ENCODE measurements at regions not wholly inside any gene's neighbourhood (a gene's known extent, or its start where the extent isn't known, plus 50 kb on each side); places are given as distances from the start of the nearest gene placed in this dataset.

DNA sequence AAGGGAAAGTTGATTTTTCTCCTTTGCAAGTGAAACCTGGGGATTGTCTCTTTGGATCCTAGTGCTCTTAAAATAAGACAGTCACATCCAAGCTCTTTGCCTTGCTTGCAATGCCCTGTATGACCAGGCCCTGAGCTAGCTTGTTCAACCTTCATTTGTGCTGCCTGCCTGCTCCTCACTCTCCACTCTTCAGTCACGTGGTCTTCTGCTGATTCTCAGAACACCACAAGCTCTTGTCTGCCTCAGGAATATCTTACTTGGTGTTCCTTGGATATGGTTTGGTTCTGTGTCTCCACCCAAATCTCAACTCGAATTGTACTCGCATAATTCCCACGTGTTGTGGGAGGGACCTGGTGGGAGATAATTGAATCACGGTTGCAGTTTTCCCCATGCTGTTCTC lies 318.7 kb downstream of the RMST start:
- H3K27me3 ChIP-seq (ENCODE audit: control insufficient read depth, insufficient read depth, low read length), result no peaks in the 10 kb centered on the region
- no peak for DNase-seq (ENCODE audit: low read depth, low spot score)
- no CpG with 5 or more reads among the region's 5 CpGs for WGBS (ENCODE audit: insufficient coverage, insufficient read length)
- no peaks in the 10 kb centered on the region for H3K9me3 ChIP-seq (ENCODE audit: control insufficient read depth, insufficient read depth, low read length)
- H3K36me3 ChIP-seq (ENCODE audit: control insufficient read depth, insufficient read depth, low read length), result 0 out of 2 replicates have a peak, but pooled peaks cover 3% of the 10 kb centered on the region
- no peak overlapping the region for H3K4me3 ChIP-seq (ENCODE audit: low read length)
- H3K27ac ChIP-seq (ENCODE audit: low read length), result no peak overlapping the region
- H3K4me1 ChIP-seq (ENCODE audit: control insufficient read depth, insufficient read depth, low read length), result no peaks in the 10 kb centered on the region

GRCh38 chr12:97784904-97785303 lies 322.3 kb downstream of the RMST start:
- Histone ChIP-seq H3K27ac (ENCODE audit: low read length) (no peak overlapping the region), H3K36me3 (ENCODE audit: control insufficient read depth, insufficient read depth, low read length) (no peaks in the 10 kb centered on the region), H3K4me1 (ENCODE audit: control insufficient read depth, insufficient read depth, low read length) (no peaks in the 10 kb centered on the region), H3K27me3 (ENCODE audit: control insufficient read depth, insufficient read depth, low read length) (no peaks in the 10 kb centered on the region), H3K9me3 (ENCODE audit: control insufficient read depth, insufficient read depth, low read length) (no peaks in the 10 kb centered on the region), H3K4me3 (ENCODE audit: low read length) (no peak overlapping the region)
- DNase-seq (ENCODE audit: low read depth, low spot score), result peak; percentile 18

- no peak for DNase-seq (ENCODE audit: low read depth, low spot score)
- H3K27me3 ChIP-seq (ENCODE audit: control insufficient read depth, insufficient read depth, low read length), result no peaks in the 10 kb centered on the region
- WGBS (ENCODE audit: insufficient coverage, insufficient read length), result no CpG with 5 or more reads among the region's 1 CpG
Observed at GRCh38 chr12:97790281-97790680, 327.7 kb downstream of the RMST start.

GRCh38 chr12:97797473-97797872 lies 334.9 kb downstream of the RMST start:
- no peak overlapping the region for H3K27ac ChIP-seq (ENCODE audit: low read length)
- no peaks in the 10 kb centered on the region for H3K4me1 ChIP-seq (ENCODE audit: control insufficient read depth, insufficient read depth, low read length)
- no peaks in the 10 kb centered on the region for H3K9me3 ChIP-seq (ENCODE audit: control insufficient read depth, insufficient read depth, low read length)
- H3K36me3 ChIP-seq (ENCODE audit: control insufficient read depth, insufficient read depth, low read length), result no peaks in the 10 kb centered on the region
- H3K4me3 ChIP-seq (ENCODE audit: low read length), result no peak overlapping the region
- no peaks in the 10 kb centered on the region for H3K27me3 ChIP-seq (ENCODE audit: control insufficient read depth, insufficient read depth, low read length)
- DNase-seq (ENCODE audit: low read depth, low spot score), result no peak
- WGBS (ENCODE audit: insufficient coverage, insufficient read length), result no CpG with 5 or more reads among the region's 3 CpGs

More at GRCh38 chr12:97790281-97790680, 327.7 kb downstream of the RMST start:
- no peaks in the 10 kb centered on the region for H3K4me1 ChIP-seq (ENCODE audit: control insufficient read depth, insufficient read depth, low read length)
- no peaks in the 10 kb centered on the region for H3K36me3 ChIP-seq (ENCODE audit: control insufficient read depth, insufficient read depth, low read length)
- no peak overlapping the region for H3K4me3 ChIP-seq (ENCODE audit: low read length)
- H3K27ac ChIP-seq (ENCODE audit: low read length), result no peak overlapping the region
- no peaks in the 10 kb centered on the region for H3K9me3 ChIP-seq (ENCODE audit: control insufficient read depth, insufficient read depth, low read length)

DNA sequence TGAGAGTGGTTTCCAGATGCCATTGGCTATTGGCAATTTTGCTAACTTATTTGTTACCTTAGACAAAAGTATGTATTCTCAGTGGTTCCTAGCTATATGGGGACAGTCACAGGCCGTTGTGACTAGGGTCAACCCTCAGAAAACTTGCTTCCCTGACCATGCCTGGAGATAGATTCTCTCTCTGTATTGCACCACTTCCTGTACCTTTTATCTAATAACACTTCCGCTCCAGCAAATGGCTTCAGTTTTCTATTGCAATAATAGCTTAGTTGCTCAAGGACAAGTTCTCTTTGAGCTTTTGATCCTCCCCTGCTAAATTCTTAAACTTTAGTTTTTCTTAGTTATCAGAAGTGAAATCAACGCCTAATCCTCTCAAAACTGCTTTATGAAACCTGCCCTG lies 338.0 kb downstream of the RMST start:
- Histone ChIP-seq H3K27me3 (ENCODE audit: control insufficient read depth, insufficient read depth, low read length) (no peaks in the 10 kb centered on the region), H3K27ac (ENCODE audit: low read length) (no peak overlapping the region), H3K36me3 (ENCODE audit: control insufficient read depth, insufficient read depth, low read length) (no peaks in the 10 kb centered on the region), H3K9me3 (ENCODE audit: control insufficient read depth, insufficient read depth, low read length) (no peaks in the 10 kb centered on the region), H3K4me1 (ENCODE audit: control insufficient read depth, insufficient read depth, low read length) (peaks cover 2% of the 10 kb centered on the region; the same call in 1 of the 2 replicates), H3K4me3 (ENCODE audit: low read length) (no peak overlapping the region)
- WGBS (ENCODE audit: insufficient coverage, insufficient read length), result no CpG with 5 or more reads among the region's 3 CpGs
- DNase-seq (ENCODE audit: low read depth, low spot score), result no peak

GRCh38 chr12:97801471-97802059 lies 339.0 kb downstream of the RMST start:
- H3K4me1 ChIP-seq (ENCODE audit: control insufficient read depth, insufficient read depth, low read length), result peaks cover 2% of the 10 kb centered on the region; the same call in 1 of the 2 replicates
- WGBS (ENCODE audit: insufficient coverage, insufficient read length), result no CpG with 5 or more reads among the region's 5 CpGs
- H3K36me3 ChIP-seq (ENCODE audit: control insufficient read depth, insufficient read depth, low read length), result no peaks in the 10 kb centered on the region
- H3K9me3 ChIP-seq (ENCODE audit: control insufficient read depth, insufficient read depth, low read length), result no peaks in the 10 kb centered on the region
- no peak for DNase-seq (ENCODE audit: low read depth, low spot score)
- H3K4me3 ChIP-seq (ENCODE audit: low read length), result no peak overlapping the region
- no peak overlapping the region for H3K27ac ChIP-seq (ENCODE audit: low read length)
- H3K27me3 ChIP-seq (ENCODE audit: control insufficient read depth, insufficient read depth, low read length), result no peaks in the 10 kb centered on the region

DNA sequence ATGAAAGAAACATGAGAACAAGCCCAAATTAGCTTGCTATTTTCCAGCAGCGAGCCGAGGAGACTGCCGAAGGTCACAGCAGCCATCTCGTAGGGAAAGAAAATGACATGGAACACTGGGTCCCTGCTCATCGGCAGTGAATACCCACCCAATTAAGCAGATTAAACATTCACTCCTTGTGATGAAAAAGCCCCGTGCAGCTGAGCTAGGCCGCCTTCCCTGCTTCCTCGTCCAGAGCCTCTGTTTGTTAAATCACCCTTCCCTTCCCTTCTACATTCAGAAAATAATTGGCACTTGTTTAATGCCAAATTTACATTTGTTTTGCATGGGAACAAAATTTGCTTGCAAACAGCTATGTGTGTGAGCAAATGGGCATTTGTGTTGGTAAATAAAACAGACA lies 342.5 kb downstream of the RMST start:
- Histone ChIP-seq H3K4me3 (ENCODE audit: low read length) (no peak overlapping the region), H3K9me3 (ENCODE audit: control insufficient read depth, insufficient read depth, low read length) (no peaks in the 10 kb centered on the region), H3K4me1 (ENCODE audit: control insufficient read depth, insufficient read depth, low read length) (peaks cover 2% of the 10 kb centered on the region; the same call in 1 of the 2 replicates), H3K36me3 (ENCODE audit: control insufficient read depth, insufficient read depth, low read length) (no peaks in the 10 kb centered on the region), H3K27ac (ENCODE audit: low read length) (no peak overlapping the region), H3K27me3 (ENCODE audit: control insufficient read depth, insufficient read depth, low read length) (no peaks in the 10 kb centered on the region)
- no CpG with 5 or more reads among the region's 8 CpGs for WGBS (ENCODE audit: insufficient coverage, insufficient read length)
- DNase-seq (ENCODE audit: low read depth, low spot score), result no peak

- H3K27ac ChIP-seq (ENCODE audit: low read length), result no peak overlapping the region
- no peak for DNase-seq (ENCODE audit: low read depth, low spot score)
- no CpG with 5 or more reads among the region's 2 CpGs for WGBS (ENCODE audit: insufficient coverage, insufficient read length)
Observed at GRCh38 chr12:97813301-97813700, 350.7 kb downstream of the RMST start.

DNA sequence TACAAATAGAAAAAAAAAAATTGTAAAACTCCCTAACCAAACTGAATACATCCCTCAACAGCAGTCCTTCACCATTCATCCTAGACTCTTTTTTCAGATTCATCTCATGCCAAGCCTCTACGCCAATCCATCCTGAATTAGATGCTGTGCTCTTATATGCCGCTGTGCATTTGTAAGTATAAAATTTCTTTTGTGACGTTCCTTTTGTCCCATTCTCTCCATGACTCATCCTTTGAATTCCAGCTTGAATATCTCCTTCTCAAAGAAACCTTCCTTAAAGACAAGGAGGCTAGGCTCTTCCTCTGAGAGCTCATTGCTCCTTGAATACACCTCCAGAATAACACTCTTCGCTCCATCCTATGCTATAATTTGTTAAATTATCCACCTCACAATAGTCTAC lies 359.2 kb downstream of the RMST start:
- H3K36me3 ChIP-seq (ENCODE audit: control insufficient read depth, insufficient read depth, low read length), result no peaks in the 10 kb centered on the region
- no peak overlapping the region for H3K4me3 ChIP-seq (ENCODE audit: low read length)
- no peaks in the 10 kb centered on the region for H3K4me1 ChIP-seq (ENCODE audit: control insufficient read depth, insufficient read depth, low read length)
- DNase-seq (ENCODE audit: low read depth, low spot score), result no peak
- H3K27me3 ChIP-seq (ENCODE audit: control insufficient read depth, insufficient read depth, low read length), result no peaks in the 10 kb centered on the region
- H3K27ac ChIP-seq (ENCODE audit: low read length), result no peak overlapping the region
- no CpG with 5 or more reads among the region's 4 CpGs for WGBS (ENCODE audit: insufficient coverage, insufficient read length)
- no peaks in the 10 kb centered on the region for H3K9me3 ChIP-seq (ENCODE audit: control insufficient read depth, insufficient read depth, low read length)

More at GRCh38 chr12:97813301-97813700, 350.7 kb downstream of the RMST start:
- H3K36me3 ChIP-seq (ENCODE audit: control insufficient read depth, insufficient read depth, low read length), result no peaks in the 10 kb centered on the region
- no peaks in the 10 kb centered on the region; the same call in 1 of the 2 replicates for H3K4me1 ChIP-seq (ENCODE audit: control insufficient read depth, insufficient read depth, low read length)
- no peak overlapping the region for H3K4me3 ChIP-seq (ENCODE audit: low read length)
- no peaks in the 10 kb centered on the region for H3K9me3 ChIP-seq (ENCODE audit: control insufficient read depth, insufficient read depth, low read length)
- no peaks in the 10 kb centered on the region for H3K27me3 ChIP-seq (ENCODE audit: control insufficient read depth, insufficient read depth, low read length)

GRCh38 chr12:97835541-97835940 lies 372.9 kb downstream of the RMST start:
- H3K36me3 ChIP-seq (ENCODE audit: control insufficient read depth, insufficient read depth, low read length), result no peaks in the 10 kb centered on the region
- H3K27ac ChIP-seq (ENCODE audit: low read length), result no peak overlapping the region
- no peaks in the 10 kb centered on the region for H3K27me3 ChIP-seq (ENCODE audit: control insufficient read depth, insufficient read depth, low read length)
- no CpG with 5 or more reads among the region's 4 CpGs for WGBS (ENCODE audit: insufficient coverage, insufficient read length)
- H3K9me3 ChIP-seq (ENCODE audit: control insufficient read depth, insufficient read depth, low read length), result no peaks in the 10 kb centered on the region
- H3K4me1 ChIP-seq (ENCODE audit: control insufficient read depth, insufficient read depth, low read length), result no peaks in the 10 kb centered on the region
- no peak for DNase-seq (ENCODE audit: low read depth, low spot score)
- H3K4me3 ChIP-seq (ENCODE audit: low read length), result no peak overlapping the region

DNA sequence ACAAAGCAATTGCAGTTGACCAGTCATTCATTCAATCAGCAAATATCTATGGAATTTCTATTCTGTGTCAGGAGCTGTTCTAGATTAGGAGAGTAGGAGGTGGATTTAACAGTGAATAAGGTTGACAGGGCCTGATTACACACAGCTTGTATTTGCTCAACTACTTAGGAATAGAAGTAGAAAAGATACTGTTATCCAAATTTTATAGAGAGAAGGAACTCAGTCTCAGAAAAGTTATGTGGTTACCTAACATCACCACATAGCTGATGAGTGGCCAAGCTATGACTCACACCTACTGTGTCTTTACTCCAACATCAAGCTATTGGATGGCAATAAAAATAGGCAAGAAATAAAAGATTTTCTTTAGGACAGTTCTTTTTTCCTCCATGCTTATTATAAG lies 374.8 kb downstream of the RMST start:
- DNase-seq (ENCODE audit: low read depth, low spot score), result no peak
- no peak overlapping the region for H3K27ac ChIP-seq (ENCODE audit: low read length)
- H3K36me3 ChIP-seq (ENCODE audit: control insufficient read depth, insufficient read depth, low read length), result no peaks in the 10 kb centered on the region
- no peak overlapping the region for H3K4me3 ChIP-seq (ENCODE audit: low read length)
- H3K4me1 ChIP-seq (ENCODE audit: control insufficient read depth, insufficient read depth, low read length), result no peaks in the 10 kb centered on the region
- no peaks in the 10 kb centered on the region for H3K9me3 ChIP-seq (ENCODE audit: control insufficient read depth, insufficient read depth, low read length)
- H3K27me3 ChIP-seq (ENCODE audit: control insufficient read depth, insufficient read depth, low read length), result no peaks in the 10 kb centered on the region

All from iPS DF 6.9 (cell line).